ENCODE measurements at regions not wholly inside any gene's neighbourhood (a gene's known extent, or its start where the extent isn't known, plus 50 kb on each side); places are given as distances from the start of the nearest gene placed in this dataset.

DNA sequence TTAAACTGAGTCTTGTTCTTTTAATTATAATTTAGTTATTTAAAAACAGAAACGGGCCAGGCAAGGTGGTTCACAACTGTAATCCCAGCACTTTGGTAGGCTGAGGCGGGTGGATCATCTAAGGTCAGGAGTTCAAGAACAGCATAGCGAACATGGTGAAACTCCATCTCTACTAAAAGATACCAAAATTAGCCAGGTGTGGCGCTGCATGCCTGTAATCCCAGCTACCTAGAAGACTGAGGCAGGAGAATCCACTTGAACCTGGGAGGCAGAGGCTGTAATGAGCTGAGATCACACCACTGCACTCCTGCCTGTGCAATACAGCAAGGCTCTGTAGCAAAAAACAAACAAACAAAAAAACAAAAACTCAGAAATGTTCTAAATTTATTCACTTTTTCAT, 852.9 kb downstream of the TECRL start:
- no peaks in the 10 kb centered on the region for H3K36me3 Mint-ChIP-seq
- no peaks in the 10 kb centered on the region for H3K27me3 Mint-ChIP-seq
- H3K27ac Mint-ChIP-seq: no peak overlapping the region
- DNase-seq (ENCODE audit: extremely low spot score, unreplicated experiment): no peak
- TF ChIP-seq CTCF (conservative IDR thresholded peaks at IDR 0.05): peak; percentile 28
- no peak overlapping the region for H3K4me3 Mint-ChIP-seq
- H3K4me1 Mint-ChIP-seq (ENCODE audit: unreplicated experiment): no peaks in the 10 kb centered on the region
- no peaks in the 10 kb centered on the region for H3K9me3 Mint-ChIP-seq

- no peak overlapping the region for H3K4me3 Mint-ChIP-seq
- no peaks in the 10 kb centered on the region for H3K27me3 Mint-ChIP-seq
- no peak for DNase-seq (ENCODE audit: extremely low spot score, unreplicated experiment)
- no peaks in the 10 kb centered on the region for H3K36me3 Mint-ChIP-seq
- no peaks in the 10 kb centered on the region for H3K4me1 Mint-ChIP-seq (ENCODE audit: unreplicated experiment)
- TF ChIP-seq CTCF (conservative IDR thresholded peaks at IDR 0.05): no peak
- no peak overlapping the region for H3K27ac Mint-ChIP-seq
- H3K9me3 Mint-ChIP-seq: no peaks in the 10 kb centered on the region
These were observed 856.1 kb downstream of the TECRL start for GRCh38 chr4:63553123-63553522.

DNA sequence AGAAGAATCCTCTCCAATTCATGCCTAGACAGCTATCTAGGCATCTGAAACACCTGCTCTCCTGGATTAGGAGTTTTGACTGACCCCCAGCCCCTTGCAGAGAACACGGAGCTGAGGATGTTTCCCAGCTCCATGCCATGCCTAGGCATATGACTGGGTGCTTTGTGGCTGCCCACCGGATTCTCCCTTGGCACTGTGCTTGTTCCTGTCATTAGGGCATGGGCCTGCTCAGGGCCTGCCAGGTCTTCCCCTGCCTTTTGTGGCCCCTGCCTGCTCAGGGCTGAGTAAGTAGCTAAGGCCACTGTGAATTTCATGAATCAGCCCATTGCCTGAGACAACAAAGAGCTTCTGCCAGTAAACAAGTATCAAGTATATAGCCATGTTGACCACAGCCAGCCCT, 867.4 kb downstream of the TECRL start:
- no peak for DNase-seq (ENCODE audit: extremely low spot score, unreplicated experiment)
- H3K9me3 Mint-ChIP-seq: no peaks in the 10 kb centered on the region
- H3K27ac Mint-ChIP-seq: no peak overlapping the region
- no peak for TF ChIP-seq CTCF (conservative IDR thresholded peaks at IDR 0.05)
- H3K36me3 Mint-ChIP-seq: no peaks in the 10 kb centered on the region
- no peak overlapping the region for H3K4me3 Mint-ChIP-seq
- H3K27me3 Mint-ChIP-seq: no peaks in the 10 kb centered on the region
- H3K4me1 Mint-ChIP-seq (ENCODE audit: unreplicated experiment): no peaks in the 10 kb centered on the region

GRCh38 chr4:63529581-63530337, 879.5 kb downstream of the TECRL start:
- no peak for TF ChIP-seq CTCF (conservative IDR thresholded peaks at IDR 0.05)
- no peak overlapping the region for H3K4me3 Mint-ChIP-seq

GRCh38 chr4:63528256-63528991, 880.8 kb downstream of the TECRL start:
- no peak overlapping the region for H3K27ac Mint-ChIP-seq
- TF ChIP-seq CTCF (conservative IDR thresholded peaks at IDR 0.05): peak; percentile 59
- no peaks in the 10 kb centered on the region for H3K27me3 Mint-ChIP-seq
- H3K36me3 Mint-ChIP-seq: no peaks in the 10 kb centered on the region
- H3K4me1 Mint-ChIP-seq (ENCODE audit: unreplicated experiment): no peaks in the 10 kb centered on the region
- DNase-seq (ENCODE audit: extremely low spot score, unreplicated experiment): no peak
- H3K9me3 Mint-ChIP-seq: no peaks in the 10 kb centered on the region
- H3K4me3 Mint-ChIP-seq: no peak overlapping the region

More at GRCh38 chr4:63529581-63530337, 879.5 kb downstream of the TECRL start:
- H3K36me3 Mint-ChIP-seq: no peaks in the 10 kb centered on the region
- H3K27me3 Mint-ChIP-seq: no peaks in the 10 kb centered on the region
- no peaks in the 10 kb centered on the region for H3K4me1 Mint-ChIP-seq (ENCODE audit: unreplicated experiment)
- H3K9me3 Mint-ChIP-seq: no peaks in the 10 kb centered on the region
- DNase-seq (ENCODE audit: extremely low spot score, unreplicated experiment): no peak
- no peak overlapping the region for H3K27ac Mint-ChIP-seq
